ENCODE measurements at regions not wholly inside any gene's neighbourhood (a gene's known extent, or its start where the extent isn't known, plus 50 kb on each side); places are given as distances from the start of the nearest gene placed in this dataset.

GRCh38 chr12:128123096-128123495, 143.9 kb upstream of the TMEM132C start:
- DNase-seq: no peak
- Histone ChIP-seq H3K4me3 (ENCODE audit: control extremely low read depth in 1 of 5, extremely low read depth in 1 of 5, insufficient read depth in 1 of 5, low read depth in 2 of 5, low read length in 4 of 5) (no peak overlapping the region), H3K79me2 (ENCODE audit: control insufficient read depth, insufficient read depth, low read length) (no peaks in the 10 kb centered on the region), H3K36me3 (replicated peaks in 1 of 2; ENCODE audit: control extremely low read depth in 1 of 2, control insufficient read depth in 1 of 2, extremely low read depth in 1 of 2, insufficient read depth in 2 of 2, low read length in 1 of 2) (no peaks in the 10 kb centered on the region), H3K27ac (ENCODE audit: low read length in 2 of 2) (no peak overlapping the region), H2AFZ (ENCODE audit: insufficient read depth, low read depth, low read length, poor library complexity, severe bottlenecking) (no peak overlapping the region), H3K9me3 (ENCODE audit: control extremely low read depth in 1 of 3, control insufficient read depth in 2 of 3, insufficient read depth in 1 of 3, low read length in 2 of 3) (peaks cover 0 to 11% (median 0%) of the 10 kb centered on the region in 3 donors), H3K4me2 (replicated peaks; ENCODE audit: low read depth, low read length, poor library complexity, severe bottlenecking) (no peak overlapping the region), H4K20me1 (ENCODE audit: control insufficient read depth, insufficient read depth, low read length, poor library complexity, severe bottlenecking) (no peaks in the 10 kb centered on the region), H3K9ac (ENCODE audit: low read length) (no peak overlapping the region), H3K27me3 (replicated peaks in 1 of 4; ENCODE audit: control extremely low read depth in 1 of 4, control insufficient read depth in 3 of 4, insufficient read depth in 4 of 4, low read length in 3 of 4) (no peaks in the 10 kb centered on the region), H3K4me1 (ENCODE audit: control insufficient read depth in 2 of 2, insufficient read depth in 2 of 2, low read length in 2 of 2) (no peaks in the 10 kb centered on the region)
- ChIA-PET CTCF (no interaction called here), POLR2A (no interaction called here)
- Mint-ChIP-seq H3K4me3 (no peak overlapping the region), H3K4me1 (no peaks in the 10 kb centered on the region), H3K9me3 (ENCODE audit: insufficient read depth) (peaks cover 1% of the 10 kb centered on the region), H3K27ac (no peak overlapping the region), H3K27me3 (no peaks in the 10 kb centered on the region)
- WGBS (ENCODE audit: insufficient coverage): 91% methylated on average over 6 of the region's 8 CpGs
- no peak for ATAC-seq (ENCODE audit: low read depth)
- TF ChIP-seq CTCF (IDR thresholded peaks at IDR 0.05) (no peak), EZH2 (IDR thresholded peaks at IDR 0.05; ENCODE audit: borderline replicate concordance, insufficient read depth, low read depth, low read length, poor library complexity, severe bottlenecking) (no peak)
- intact Hi-C loops (cut with micrococcal nuclease): no loop called here

GRCh38 chr12:128131955-128132354, 135.0 kb upstream of the TMEM132C start:
- no peak overlapping the region for H3K4me3 Mint-ChIP-seq
- intact Hi-C loops (cut with micrococcal nuclease): no loop called here

More at GRCh38 chr12:128131955-128132354, 135.0 kb upstream of the TMEM132C start:
- H3K27ac Mint-ChIP-seq: no peak overlapping the region
- ATAC-seq (ENCODE audit: low read depth): no peak
- ChIA-PET CTCF (no interaction called here), POLR2A (no interaction called here)
- Histone ChIP-seq H3K36me3 (replicated peaks in 1 of 2; ENCODE audit: control extremely low read depth in 1 of 2, control insufficient read depth in 1 of 2, extremely low read depth in 1 of 2, insufficient read depth in 2 of 2, low read length in 1 of 2) (no peaks in the 10 kb centered on the region), H3K4me2 (replicated peaks; ENCODE audit: low read depth, low read length, poor library complexity, severe bottlenecking) (no peak overlapping the region), H3K4me3 (ENCODE audit: control extremely low read depth in 1 of 5, extremely low read depth in 1 of 5, insufficient read depth in 1 of 5, low read depth in 2 of 5, low read length in 4 of 5) (no peak overlapping the region), H2AFZ (ENCODE audit: insufficient read depth, low read depth, low read length, poor library complexity, severe bottlenecking) (no peak overlapping the region), H3K27ac (ENCODE audit: low read length in 2 of 2) (no peak overlapping the region), H3K4me1 (ENCODE audit: control insufficient read depth in 2 of 2, insufficient read depth in 2 of 2, low read length in 2 of 2) (no peaks in the 10 kb centered on the region), H3K9ac (ENCODE audit: low read length) (no peak overlapping the region), H3K9me3 (ENCODE audit: control extremely low read depth in 1 of 3, control insufficient read depth in 2 of 3, insufficient read depth in 1 of 3, low read length in 2 of 3) (peaks cover 0 to 3% (median 0%) of the 10 kb centered on the region in 3 donors), H3K27me3 (replicated peaks in 1 of 4; ENCODE audit: control extremely low read depth in 1 of 4, control insufficient read depth in 3 of 4, insufficient read depth in 4 of 4, low read length in 3 of 4) (no peaks in the 10 kb centered on the region), H4K20me1 (ENCODE audit: control insufficient read depth, insufficient read depth, low read length, poor library complexity, severe bottlenecking) (no peaks in the 10 kb centered on the region), H3K79me2 (ENCODE audit: control insufficient read depth, insufficient read depth, low read length) (no peaks in the 10 kb centered on the region)
- WGBS (ENCODE audit: insufficient coverage): no CpG with 5 or more reads among the region's 4 CpGs
- H3K4me1 Mint-ChIP-seq: no peaks in the 10 kb centered on the region
- H3K27me3 Mint-ChIP-seq: no peaks in the 10 kb centered on the region
- no peak for DNase-seq
- no peaks in the 10 kb centered on the region for H3K9me3 Mint-ChIP-seq (ENCODE audit: insufficient read depth)
- TF ChIP-seq CTCF (IDR thresholded peaks at IDR 0.05): no peak
- TF ChIP-seq EZH2 (IDR thresholded peaks at IDR 0.05; ENCODE audit: borderline replicate concordance, insufficient read depth, low read depth, low read length, poor library complexity, severe bottlenecking): no peak

All from B cell (primary cell).